ENCODE measurements at regions not wholly inside any gene's neighbourhood (a gene's known extent, or its start where the extent isn't known, plus 50 kb on each side); places are given as distances from the start of the nearest gene placed in this dataset.

DNA sequence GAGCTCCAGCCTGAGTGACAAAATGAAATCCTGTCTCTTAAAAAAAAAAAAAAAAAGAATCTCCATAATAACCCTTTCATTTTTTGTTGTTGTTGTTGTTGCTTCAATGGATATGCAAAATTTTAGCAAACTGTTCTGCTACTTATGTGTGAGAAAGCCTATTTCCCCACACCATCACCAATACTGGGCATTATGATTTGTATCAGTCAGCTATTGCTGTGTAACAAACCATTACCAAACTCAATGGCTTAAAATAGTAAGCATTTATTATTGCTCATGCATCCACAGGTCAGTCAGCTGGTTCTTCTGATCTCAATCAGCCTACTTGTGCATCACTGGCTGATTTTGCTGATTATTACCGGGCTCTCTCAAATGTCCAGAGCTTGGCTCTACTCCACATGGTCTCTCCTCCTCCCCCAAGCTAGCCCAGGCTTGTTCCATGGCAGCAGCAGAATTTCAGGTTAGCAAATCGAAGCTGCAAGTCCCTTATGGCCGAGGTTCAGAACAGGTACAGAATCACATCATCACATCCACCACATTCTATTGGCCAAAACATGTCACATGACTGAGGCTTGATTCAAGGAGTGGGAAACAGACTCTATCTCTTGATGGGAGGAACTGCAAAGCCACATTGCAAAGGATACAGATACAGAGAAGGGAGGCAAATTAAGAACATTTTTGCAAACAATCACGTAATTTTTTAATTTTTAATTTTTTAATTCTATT, 135.1 kb downstream of the MN1 start:
- TF ChIP-seq POLR2AphosphoS5 (IDR thresholded peaks at IDR 0.05), result no peak
- TF ChIP-seq, protein P1, sequence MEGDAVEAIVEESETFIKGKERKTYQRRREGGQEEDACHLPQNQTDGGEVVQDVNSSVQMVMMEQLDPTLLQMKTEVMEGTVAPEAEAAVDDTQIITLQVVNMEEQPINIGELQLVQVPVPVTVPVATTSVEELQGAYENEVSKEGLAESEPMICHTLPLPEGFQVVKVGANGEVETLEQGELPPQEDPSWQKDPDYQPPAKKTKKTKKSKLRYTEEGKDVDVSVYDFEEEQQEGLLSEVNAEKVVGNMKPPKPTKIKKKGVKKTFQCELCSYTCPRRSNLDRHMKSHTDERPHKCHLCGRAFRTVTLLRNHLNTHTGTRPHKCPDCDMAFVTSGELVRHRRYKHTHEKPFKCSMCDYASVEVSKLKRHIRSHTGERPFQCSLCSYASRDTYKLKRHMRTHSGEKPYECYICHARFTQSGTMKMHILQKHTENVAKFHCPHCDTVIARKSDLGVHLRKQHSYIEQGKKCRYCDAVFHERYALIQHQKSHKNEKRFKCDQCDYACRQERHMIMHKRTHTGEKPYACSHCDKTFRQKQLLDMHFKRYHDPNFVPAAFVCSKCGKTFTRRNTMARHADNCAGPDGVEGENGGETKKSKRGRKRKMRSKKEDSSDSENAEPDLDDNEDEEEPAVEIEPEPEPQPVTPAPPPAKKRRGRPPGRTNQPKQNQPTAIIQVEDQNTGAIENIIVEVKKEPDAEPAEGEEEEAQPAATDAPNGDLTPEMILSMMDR (IDR thresholded peaks at IDR 0.05), result no peak
- no peak for TF ChIP-seq EP300 (IDR thresholded peaks at IDR 0.05)

All from suprapubic skin (tissue), 4 donors.